ENCODE measurements at regions not wholly inside any gene's neighbourhood (a gene's known extent, or its start where the extent isn't known, plus 50 kb on each side); places are given as distances from the start of the nearest gene placed in this dataset.
"Not testable (repeated sequence)": the region's sequence is repeated elsewhere in the genome, so short reads cannot be mapped to it uniquely, and the experiment has no call there.

GRCh38 chr11:115649461-115649860, 145.2 kb upstream of the CADM1 start:
- peak; percentile 47 for DNase-seq (ENCODE audit: low read depth, low spot score)

- DNase-seq (ENCODE audit: low read depth, low spot score) = peak; percentile 89
Measured at GRCh38 chr11:115645631-115646317, 141.6 kb upstream of the CADM1 start.

GRCh38 chr11:115644856-115645255, 140.6 kb upstream of the CADM1 start:
- DNase-seq (ENCODE audit: low read depth, low spot score) = no peak

GRCh38 chr11:115643549-115644270, 139.5 kb upstream of the CADM1 start:
- no peak for DNase-seq (ENCODE audit: low read depth, low spot score)

- DNase-seq (ENCODE audit: low read depth, low spot score) = no peak
Measured at GRCh38 chr11:115642660-115643059, 138.4 kb upstream of the CADM1 start.

- no peak for DNase-seq (ENCODE audit: low read depth, low spot score)
Measured at GRCh38 chr11:115637599-115638241, 133.5 kb upstream of the CADM1 start.

GRCh38 chr11:115636753-115637527, 132.7 kb upstream of the CADM1 start:
- no peak for DNase-seq (ENCODE audit: low read depth, low spot score)

GRCh38 chr11:115633977-115634376, 129.8 kb upstream of the CADM1 start:
- DNase-seq (ENCODE audit: low read depth, low spot score) = not testable (repeated sequence)

- DNase-seq (ENCODE audit: low read depth, low spot score) = no peak
Measured at GRCh38 chr11:115632061-115632460, 127.8 kb upstream of the CADM1 start.

- no peak for DNase-seq (ENCODE audit: low read depth, low spot score)
Measured at GRCh38 chr11:115631609-115632008, 127.4 kb upstream of the CADM1 start.

- DNase-seq (ENCODE audit: low read depth, low spot score) = peak; percentile 69
Measured at GRCh38 chr11:115630214-115630613, 126.0 kb upstream of the CADM1 start.

- no peak for DNase-seq (ENCODE audit: low read depth, low spot score)
Measured at GRCh38 chr11:115629456-115630015, 125.3 kb upstream of the CADM1 start.

GRCh38 chr11:115627666-115628460, 123.6 kb upstream of the CADM1 start:
- no peak for DNase-seq (ENCODE audit: low read depth, low spot score)

GRCh38 chr11:115627071-115627470, 122.9 kb upstream of the CADM1 start:
- no peak for DNase-seq (ENCODE audit: low read depth, low spot score)

GRCh38 chr11:115626414-115626813, 122.2 kb upstream of the CADM1 start:
- no peak for DNase-seq (ENCODE audit: low read depth, low spot score)

- no peak for DNase-seq (ENCODE audit: low read depth, low spot score)
Measured at GRCh38 chr11:115625502-115625901, 121.3 kb upstream of the CADM1 start.

GRCh38 chr11:115624065-115624464, 119.8 kb upstream of the CADM1 start:
- DNase-seq (ENCODE audit: low read depth, low spot score) = no peak

GRCh38 chr11:115623021-115623451, 118.8 kb upstream of the CADM1 start:
- peak; percentile 60 for DNase-seq (ENCODE audit: low read depth, low spot score)

- DNase-seq (ENCODE audit: low read depth, low spot score) = peak; percentile 11
Measured at GRCh38 chr11:115618428-115618827, 114.2 kb upstream of the CADM1 start.

GRCh38 chr11:115617767-115618166, 113.6 kb upstream of the CADM1 start:
- no peak for DNase-seq (ENCODE audit: low read depth, low spot score)

GRCh38 chr11:115616971-115617370, 112.8 kb upstream of the CADM1 start:
- no peak for DNase-seq (ENCODE audit: low read depth, low spot score)
